HepG2 (cell line): ENCODE measurements at regions not wholly inside any gene's neighbourhood (a gene's known extent, or its start where the extent isn't known, plus 50 kb on each side); places are given as distances from the start of the nearest gene placed in this dataset.

Source experiments
- ATAC-seq: fragments of 200-7000 bp; cut with Tn5 transposase; 3 replicates; pipeline ENCODE4 v1.9.1; 2020; ENCODE audit warnings: mild to moderate bottlenecking, moderate library complexity
- BruUV-seq: library from RNA; stranded (reverse); fragments of 400-500 nt; replicated peaks from 2 replicates; lab custom pipeline; 2021; lab: Mats Ljungman, UMichigan
- CTCF ChIA-PET: fragments of 300-600 bp; formaldehyde crosslinking; extraction: SDS; loops from one replicate; lab custom pipeline; 2021; ENCODE audit warnings: low total read pairs, inconsistent platforms, low intra/inter-chr PET ratio; lab: Yijun Ruan, JAX
- POLR2A ChIA-PET: fragments of 350-600 bp; sonication (Branson Sonifier 250); formaldehyde crosslinking; loops from one replicate; lab custom pipeline; 2020; ENCODE audit warnings: antibody characterized with exemption, inconsistent platforms; lab: Yijun Ruan, JAX
- DNase-seq: peaks from one replicate; pipeline ENCODE4 v3.0.0-alpha.2; 2015; ENCODE audit warnings: low spot score
- FAIRE-seq: peaks from 3 replicates; lab custom pipeline; 2011; peaks lifted over from hg19 to GRCh38; lab: Jason Lieb, UNC
- H2AFZ ChIP-seq: one replicate; pipeline ENCODE4 v1.6.1; 2011; ENCODE audit warnings: low read length, inconsistent platforms
- H3K27ac ChIP-seq: fragments of 300-600 bp; 3 replicates; pipeline ENCODE4 v1.8.0; 2011; ENCODE audit warnings: mixed run types, mild to moderate bottlenecking, mixed read lengths, low read length, inconsistent platforms; ENCODE audit not compliant: insufficient read depth; ENCODE audit errors: extremely low read length
- H3K27me3 ChIP-seq, 2 experiments: fragments of 200-600 bp in 1 of 2; 2 replicates in 1 of 2; 3 replicates in 1 of 2; pipeline versions ENCODE4 v1.6.0 to v1.8.0; 2011; ENCODE audit warnings: low read length in 2 of 2, mild to moderate bottlenecking in 2 of 2, moderate library complexity in 2 of 2, inconsistent platforms in 1 of 2; ENCODE audit not compliant: insufficient read depth in 2 of 2, control insufficient read depth in 1 of 2
- H3K36me3 ChIP-seq, 2 experiments: fragments of 200-600 bp in 1 of 2; replicated peaks in 1 of 2; 2 replicates in 1 of 2; 3 replicates in 1 of 2; pipeline versions ENCODE4 v1.5.1 to v1.8.0; 2011; ENCODE audit warnings: low read length in 2 of 2, inconsistent platforms in 1 of 2; ENCODE audit not compliant: insufficient read depth in 2 of 2, control insufficient read depth in 1 of 2
- H3K4me1 ChIP-seq: 2 replicates; pipeline ENCODE4 v1.5.1; 2012; ENCODE audit warnings: low read length, inconsistent platforms; ENCODE audit not compliant: insufficient read depth
- H3K4me2 ChIP-seq: 2 replicates; pipeline ENCODE4 v1.6.0; 2011; ENCODE audit warnings: low read depth, low read length, inconsistent platforms
- H3K4me3 ChIP-seq, 3 experiments: fragments of 200-600 bp in 1 of 3; sonication (generic), shearing (Covaris generic) in 1 of 3; replicated peaks in 1 of 3; 2 replicates each; pipeline ENCODE4 v1.5.1; 2011 to 2016; ENCODE audit warnings: low read length in 3 of 3, inconsistent platforms in 2 of 3, low read depth in 2 of 3, mild to moderate bottlenecking in 2 of 3, control low read depth in 1 of 3, mixed read lengths in 1 of 3; ENCODE audit not compliant: insufficient read depth in 1 of 3
- H3K79me2 ChIP-seq: one replicate; pipeline ENCODE4 v1.6.1; 2011; ENCODE audit warnings: low read length, inconsistent platforms; ENCODE audit not compliant: insufficient read depth
- H3K9ac ChIP-seq: 2 replicates; pipeline ENCODE4 v1.6.0; 2011; ENCODE audit warnings: mild to moderate bottlenecking, low read depth, low read length, inconsistent platforms; ENCODE audit not compliant: insufficient read depth
- H3K9me3 ChIP-seq: 2 replicates; pipeline ENCODE4 v1.5.1; 2012; ENCODE audit warnings: mild to moderate bottlenecking, low read length
- H4K20me1 ChIP-seq: 2 replicates; pipeline ENCODE4 v1.6.0; 2011; ENCODE audit warnings: inconsistent platforms, mild to moderate bottlenecking, low read length, moderate library complexity; ENCODE audit not compliant: insufficient read depth
- CC2D1A ChIP-seq: sonication (generic); formaldehyde crosslinking; IDR thresholded peaks from 2 replicates; pipeline ENCODE4 v1.8.1; 2023; ENCODE audit warnings: mild to moderate bottlenecking, missing genetic modification reagents
- GMEB2 ChIP-seq: IDR thresholded peaks from 2 replicates; pipeline ENCODE4 v1.6.1; 2016; ENCODE audit warnings: missing biosample characterization, missing genetic modification reagents, low read depth
- HNRNPH1 ChIP-seq: fragments of 200-400 bp; formaldehyde crosslinking; optimal IDR thresholded peaks from 2 replicates; pipeline ENCODE3; 2017; ENCODE audit warnings: mild to moderate bottlenecking, low read depth, low read length
- HNRNPLL ChIP-seq: fragments of 200-400 bp; formaldehyde crosslinking; IDR thresholded peaks from 2 replicates; pipeline ENCODE4 v1.6.1; 2017; ENCODE audit warnings: mild to moderate bottlenecking, low read depth, low read length; ENCODE audit not compliant: poor library complexity, severe bottlenecking
- IKZF5 ChIP-seq: IDR thresholded peaks from 2 replicates; pipeline ENCODE4 v1.6.1; 2018; ENCODE audit warnings: missing genetic modification reagents, mild to moderate bottlenecking, missing compliant biosample characterization
- SNAPC2 ChIP-seq: sonication (generic); formaldehyde crosslinking; IDR thresholded peaks from 2 replicates; pipeline ENCODE4 v1.8.1; 2022; ENCODE audit warnings: mild to moderate bottlenecking, missing genetic modification reagents
- ZBTB33 ChIP-seq: sonication (generic); formaldehyde crosslinking; IDR thresholded peaks from 2 replicates; pipeline ENCODE4 v1.4.0; 2020; ENCODE audit warnings: missing genetic modification reagents
- ZFAT ChIP-seq: sonication (generic); formaldehyde crosslinking; conservative IDR thresholded peaks from 2 replicates; pipeline ENCODE4 v1.8.1; 2023; ENCODE audit warnings: missing genetic modification reagents, inconsistent platforms
- ZFP41 ChIP-seq: sonication (generic); formaldehyde crosslinking; IDR thresholded peaks from 2 replicates; pipeline ENCODE4 v1.4.0; 2020; ENCODE audit warnings: mild to moderate bottlenecking, missing genetic modification reagents, borderline replicate concordance
- ZIK1 ChIP-seq: sonication (generic); formaldehyde crosslinking; IDR thresholded peaks from 2 replicates; pipeline ENCODE4 v1.5.0; 2020; ENCODE audit warnings: mild to moderate bottlenecking, low read depth, missing genetic modification reagents, borderline replicate concordance
- ZNF160 ChIP-seq: sonication (generic); formaldehyde crosslinking; IDR thresholded peaks from 2 replicates; pipeline ENCODE4 v1.8.0; 2022; ENCODE audit warnings: mild to moderate bottlenecking, inconsistent platforms, missing genetic modification reagents
- ZNF34 ChIP-seq: sonication (generic); formaldehyde crosslinking; IDR thresholded peaks from 2 replicates; pipeline ENCODE4 v1.4.0; 2020; ENCODE audit warnings: mild to moderate bottlenecking, missing genetic modification reagents, borderline replicate concordance
- ZNF432 ChIP-seq: sonication (generic); formaldehyde crosslinking; IDR thresholded peaks from 2 replicates; pipeline ENCODE4 v1.5.0; 2020; ENCODE audit warnings: missing genetic modification reagents, mild to moderate bottlenecking, borderline replicate concordance
- ZNF451 ChIP-seq: sonication (generic); formaldehyde crosslinking; IDR thresholded peaks from 2 replicates; pipeline ENCODE4 v1.5.0; 2020; ENCODE audit warnings: mild to moderate bottlenecking, missing genetic modification reagents
- ZNF607 ChIP-seq: sonication (generic); formaldehyde crosslinking; IDR thresholded peaks from 2 replicates; pipeline ENCODE4 v1.5.1; 2020; ENCODE audit warnings: missing genetic modification reagents, mild to moderate bottlenecking, borderline replicate concordance
- ZNF660 ChIP-seq: sonication (generic); formaldehyde crosslinking; IDR thresholded peaks from 2 replicates; pipeline ENCODE4 v1.5.1; 2020; ENCODE audit warnings: mild to moderate bottlenecking, low read depth, missing genetic modification reagents, borderline replicate concordance
- WGBS: methylation state at CpG from one replicate; pipeline ENCODE4 v1.1.6; 2017; ENCODE audit warnings: low lambda C conversion rate; 5-methylcytosine and 5-hydroxymethylcytosine counted together
- in situ Hi-C: cut with HindIII; loops from 2 replicates; pipeline ENCODE4 v1.10.0; 2017; ENCODE audit warnings: low pct_unique_long_range_greater_than_20kb; ENCODE audit not compliant: extremely low pct_ligation_motif_present
- intact Hi-C: fragments of 100-400 bp; cut with micrococcal nuclease; formaldehyde crosslinking; loops from one replicate; pipeline ENCODE4 v1.10.0; 2022; ENCODE audit not compliant: unreplicated experiment

GRCh38 chr18:56314396-56314795 is 324.0 kb downstream of the TXNL1 start (continued):
- TF ChIP-seq ZBTB33 (CRISPR knock-in tag) (no peak), CC2D1A (CRISPR knock-in tag) (no peak), ZNF34 (CRISPR knock-in tag) (no peak), ZNF660 (no peak)

GRCh38 chr18:56312551-56313335 is 325.6 kb downstream of the TXNL1 start:
- ATAC-seq, result no peak
- no peak overlapping the region for H3K4me3 ChIP-seq
- DNase-seq, result no peak
- H4K20me1 ChIP-seq, result no peaks in the 10 kb centered on the region
- H3K4me1 ChIP-seq, result no peaks in the 10 kb centered on the region
- intact Hi-C loops (no loop called here), in situ Hi-C loops (no loop called here)
- H3K9me3 ChIP-seq, result no peaks in the 10 kb centered on the region
- BruUV-seq, result no TSS peak
- no peak overlapping the region for H3K27ac ChIP-seq
- H3K4me2 ChIP-seq, result no peak overlapping the region
- H3K36me3 ChIP-seq, result no peaks in the 10 kb centered on the region
- H3K79me2 ChIP-seq, result no peaks in the 10 kb centered on the region
- ChIA-PET CTCF (no interaction called here), POLR2A (no interaction called here)
- no peak for FAIRE-seq
- no peak overlapping the region for H3K9ac ChIP-seq
- 0% methylated on average over 4 of the region's 5 CpGs for WGBS
- no peaks in the 10 kb centered on the region for H3K27me3 ChIP-seq
- no peak overlapping the region for H2AFZ ChIP-seq
- TF ChIP-seq ZFP41 (CRISPR knock-in tag) (no peak), SNAPC2 (CRISPR knock-in tag) (no peak), IKZF5 (CRISPR knock-in tag) (no peak), ZNF451 (CRISPR knock-in tag) (no peak), ZIK1 (no peak), ZNF160 (no peak), HNRNPH1 (no peak), ZNF607 (CRISPR knock-in tag) (no peak), ZNF432 (CRISPR knock-in tag) (no peak), GMEB2 (CRISPR knock-in tag) (no peak), HNRNPLL (no peak), ZFAT (no peak)
